ENCODE measurements at regions not wholly inside any gene's neighbourhood (a gene's known extent, or its start where the extent isn't known, plus 50 kb on each side); places are given as distances from the start of the nearest gene placed in this dataset.

DNA sequence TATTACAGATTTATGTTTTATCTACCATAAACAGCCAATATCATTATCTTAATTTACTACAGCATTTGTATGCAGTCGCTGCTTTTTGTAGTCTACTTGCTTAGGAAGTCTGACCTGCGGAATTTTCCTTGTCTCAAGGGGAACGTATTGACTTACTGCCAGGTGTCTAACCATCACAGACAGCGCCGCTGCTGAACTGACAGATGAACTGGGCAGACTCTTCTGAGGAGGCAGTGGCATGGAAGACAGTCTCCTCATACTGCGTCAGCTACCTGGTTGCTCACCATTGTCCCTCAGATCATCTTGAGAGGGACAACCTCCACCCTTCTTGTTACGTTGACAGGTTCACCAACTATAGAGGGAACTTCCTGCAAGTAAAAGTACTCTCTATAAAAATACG lies 574.3 kb upstream of the ZNF462 start:
- TF ChIP-seq CTCF (IDR thresholded peaks at IDR 0.05; ENCODE audit: insufficient read depth, low read length, severe bottlenecking): no peak
- DNase-seq (ENCODE audit: low read depth) (no peak), FAIRE-seq (no peak)

GRCh38 chr9:106291786-106292185 lies 571.2 kb upstream of the ZNF462 start:
- no peak for FAIRE-seq
- Histone ChIP-seq H3K27me3 (ENCODE audit: control insufficient read depth, insufficient read depth, low read length) (no peaks in the 10 kb centered on the region), H3K36me3 (ENCODE audit: control insufficient read depth, insufficient read depth, low read length) (no peaks in the 10 kb centered on the region), H3K4me3 (ENCODE audit: low read depth, low read length) (no peak overlapping the region)
- no peak for DNase-seq (ENCODE audit: low read depth)
- TF ChIP-seq CTCF (IDR thresholded peaks at IDR 0.05; ENCODE audit: insufficient read depth, low read length, severe bottlenecking): no peak

More for the DNA sequence above, 574.3 kb upstream of the ZNF462 start:
- Histone ChIP-seq H3K4me3 (ENCODE audit: low read depth, low read length) (no peak overlapping the region), H3K36me3 (ENCODE audit: control insufficient read depth, insufficient read depth, low read length) (no peaks in the 10 kb centered on the region), H3K27me3 (ENCODE audit: control insufficient read depth, insufficient read depth, low read length) (no peaks in the 10 kb centered on the region)

GRCh38 chr9:106296426-106296825 lies 566.5 kb upstream of the ZNF462 start:
- H3K4me3 ChIP-seq (ENCODE audit: low read depth, low read length): no peak overlapping the region
- TF ChIP-seq CTCF (IDR thresholded peaks at IDR 0.05; ENCODE audit: insufficient read depth, low read length, severe bottlenecking): no peak
- DNase-seq (ENCODE audit: low read depth): no peak
- no peaks in the 10 kb centered on the region for H3K27me3 ChIP-seq (ENCODE audit: control insufficient read depth, insufficient read depth, low read length)
- H3K36me3 ChIP-seq (ENCODE audit: control insufficient read depth, insufficient read depth, low read length): no peaks in the 10 kb centered on the region
- no peak for FAIRE-seq

DNA sequence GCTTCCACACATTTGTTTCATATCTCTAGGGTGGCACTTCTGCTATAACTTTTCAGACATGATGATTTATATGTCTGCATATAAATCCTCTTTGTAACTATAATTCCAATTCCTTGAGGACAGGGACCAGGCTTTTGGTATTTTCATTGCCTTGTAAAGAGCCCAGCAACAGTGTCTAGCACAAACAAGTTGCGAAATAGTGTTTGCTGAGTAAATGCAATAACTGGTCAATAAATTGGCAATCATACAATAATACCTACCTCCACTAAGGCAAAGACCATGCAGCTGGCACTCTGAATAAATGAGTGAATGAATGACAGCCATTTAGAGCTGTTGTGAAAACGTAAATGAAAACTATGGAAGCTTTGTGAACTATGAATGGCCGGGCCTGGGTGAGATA lies 564.0 kb upstream of the ZNF462 start:
- no peak for DNase-seq (ENCODE audit: low read depth)
- Histone ChIP-seq H3K4me3 (ENCODE audit: low read depth, low read length) (no peak overlapping the region), H3K36me3 (ENCODE audit: control insufficient read depth, insufficient read depth, low read length) (no peaks in the 10 kb centered on the region), H3K27me3 (ENCODE audit: control insufficient read depth, insufficient read depth, low read length) (peaks cover 2% of the 10 kb centered on the region)
- TF ChIP-seq CTCF (IDR thresholded peaks at IDR 0.05; ENCODE audit: insufficient read depth, low read length, severe bottlenecking): no peak
- FAIRE-seq: no peak

GRCh38 chr9:106304401-106304920 lies 558.5 kb upstream of the ZNF462 start:
- FAIRE-seq: no peak
- Histone ChIP-seq H3K36me3 (ENCODE audit: control insufficient read depth, insufficient read depth, low read length) (no peaks in the 10 kb centered on the region), H3K27me3 (ENCODE audit: control insufficient read depth, insufficient read depth, low read length) (peaks cover 2% of the 10 kb centered on the region), H3K4me3 (ENCODE audit: low read depth, low read length) (no peak overlapping the region)
- DNase-seq (ENCODE audit: low read depth): no peak
- TF ChIP-seq CTCF (IDR thresholded peaks at IDR 0.05; ENCODE audit: insufficient read depth, low read length, severe bottlenecking): no peak

DNA sequence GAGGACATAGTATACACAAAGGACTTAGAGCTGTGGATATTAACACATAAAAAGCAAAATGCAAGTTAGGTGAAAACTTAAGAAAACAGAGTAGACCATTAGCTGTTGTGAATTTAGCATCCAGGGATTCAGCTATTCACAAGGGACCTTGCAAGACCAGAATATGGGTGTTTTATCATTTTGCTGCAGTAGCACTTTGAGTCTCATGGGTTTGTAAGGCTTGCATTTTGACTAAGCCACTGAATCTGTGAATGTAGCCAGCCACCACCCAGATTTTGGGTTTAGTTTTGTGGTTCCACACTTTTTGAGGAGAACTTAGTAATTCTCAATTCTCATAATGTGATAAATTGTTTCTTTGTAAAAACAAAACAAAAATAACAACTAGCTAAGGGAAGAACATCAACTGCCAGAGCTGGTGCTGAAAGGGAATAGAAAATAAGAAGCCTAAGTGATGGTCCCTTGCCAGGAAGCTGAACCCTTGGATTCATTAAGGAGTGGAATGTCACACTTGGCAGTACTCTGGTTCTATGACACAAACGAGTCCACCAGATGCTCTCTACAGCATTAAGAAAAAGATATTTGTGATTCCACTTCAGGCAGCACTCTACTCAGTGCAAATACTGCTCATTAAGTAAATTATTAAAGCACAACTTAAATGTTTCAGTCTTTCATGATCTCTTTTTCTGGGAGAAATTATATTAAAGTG lies 557.4 kb upstream of the ZNF462 start:
- FAIRE-seq (no peak), DNase-seq (ENCODE audit: low read depth) (no peak)
- Histone ChIP-seq H3K4me3 (ENCODE audit: low read depth, low read length) (no peak overlapping the region), H3K27me3 (ENCODE audit: control insufficient read depth, insufficient read depth, low read length) (peaks cover 2% of the 10 kb centered on the region), H3K36me3 (ENCODE audit: control insufficient read depth, insufficient read depth, low read length) (no peaks in the 10 kb centered on the region)
- TF ChIP-seq CTCF (IDR thresholded peaks at IDR 0.05; ENCODE audit: insufficient read depth, low read length, severe bottlenecking): no peak
